HG03064 (cell line): ENCODE measurements at regions not wholly inside any gene's neighbourhood (a gene's known extent, or its start where the extent isn't known, plus 50 kb on each side); places are given as distances from the start of the nearest gene placed in this dataset.
"Not testable (repeated sequence)": the region's sequence is repeated elsewhere in the genome, so short reads cannot be mapped to it uniquely, and the experiment has no call there.

Experiments
- ATAC-seq: cut with Tn5 transposase; IDR thresholded peaks from one replicate; pipeline ENCODE4 v1.9.1; 2021; ENCODE audit warnings: low read depth; ENCODE audit not compliant: unreplicated experiment

DNA sequence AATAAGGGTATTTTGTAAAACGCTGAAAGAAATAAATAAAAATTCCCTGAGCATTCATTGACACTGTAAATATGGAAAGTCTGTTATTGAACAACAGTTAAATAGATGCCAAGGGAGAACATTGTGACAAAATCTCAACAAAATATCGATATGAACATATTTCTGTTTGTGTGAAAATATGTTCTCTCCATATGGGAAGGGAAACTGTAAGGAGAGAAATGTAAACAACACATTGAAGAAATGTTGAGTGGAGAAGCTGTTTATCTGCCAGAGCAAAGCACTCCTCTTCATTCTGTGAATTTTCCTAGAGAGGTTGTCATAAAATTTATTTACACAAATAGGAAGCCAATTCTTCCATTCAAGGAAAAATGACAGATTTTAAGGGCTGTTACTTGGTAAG lies 57.1 kb upstream of the EOMES start:
- ATAC-seq = no peak

DNA sequence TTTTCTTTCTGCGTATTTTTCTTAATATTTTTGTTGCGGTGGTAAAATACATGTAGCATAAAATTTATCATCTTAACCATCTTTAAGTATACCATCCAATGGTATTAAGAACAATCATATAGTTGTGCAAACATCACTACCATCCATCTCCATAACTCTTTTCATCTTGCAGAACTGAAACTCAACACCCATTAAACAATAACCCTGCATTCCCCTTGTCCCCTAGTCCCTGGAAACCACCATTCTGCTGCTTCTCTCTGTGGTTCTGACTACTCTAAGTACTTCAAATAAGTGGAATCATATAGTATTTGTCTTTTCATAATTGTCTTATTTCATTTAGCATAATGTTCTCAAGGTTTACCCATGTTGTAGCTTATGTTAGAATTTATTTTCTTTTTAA lies 67.3 kb upstream of the EOMES start:
- no peak for ATAC-seq

DNA sequence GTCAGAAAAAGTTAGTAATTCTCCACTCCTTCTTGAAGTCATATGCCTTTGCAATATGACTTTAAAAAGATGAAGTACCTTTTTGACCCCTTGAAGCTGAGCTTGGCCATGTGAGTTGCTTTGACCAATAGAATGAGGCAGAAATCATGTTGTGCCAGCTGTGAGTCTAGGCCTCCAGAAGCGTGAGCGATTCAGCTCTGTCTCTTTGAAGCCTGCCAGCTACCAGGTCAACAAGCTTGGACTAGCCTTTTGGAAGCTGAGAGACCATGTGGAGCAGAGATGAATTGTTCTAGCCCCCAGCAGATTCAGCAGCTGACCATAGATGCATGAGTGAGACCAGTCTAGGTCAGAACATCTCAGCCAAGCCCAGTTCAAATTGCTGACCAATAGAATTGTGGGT lies 69.8 kb upstream of the EOMES start:
- ATAC-seq = no peak

DNA sequence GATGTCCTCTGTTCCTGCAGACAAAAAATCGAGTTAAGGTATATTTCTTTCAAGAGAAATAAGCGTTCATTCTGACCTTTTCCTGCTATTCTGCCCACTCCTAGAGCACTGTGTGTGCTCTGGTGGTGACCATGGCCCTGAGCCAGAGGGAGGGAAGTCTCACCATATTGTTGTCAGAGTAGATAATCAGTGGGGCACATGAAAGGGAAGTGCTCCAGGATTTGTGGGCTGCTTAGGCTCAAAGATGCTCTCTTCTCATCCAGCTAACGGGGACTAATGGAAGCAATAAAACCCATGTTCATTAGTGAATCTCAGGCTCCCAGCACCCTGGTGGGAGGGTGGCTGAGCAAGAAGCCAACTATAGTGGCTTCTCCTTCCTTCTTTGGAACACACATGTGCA lies 70.7 kb upstream of the EOMES start:
- no peak for ATAC-seq

DNA sequence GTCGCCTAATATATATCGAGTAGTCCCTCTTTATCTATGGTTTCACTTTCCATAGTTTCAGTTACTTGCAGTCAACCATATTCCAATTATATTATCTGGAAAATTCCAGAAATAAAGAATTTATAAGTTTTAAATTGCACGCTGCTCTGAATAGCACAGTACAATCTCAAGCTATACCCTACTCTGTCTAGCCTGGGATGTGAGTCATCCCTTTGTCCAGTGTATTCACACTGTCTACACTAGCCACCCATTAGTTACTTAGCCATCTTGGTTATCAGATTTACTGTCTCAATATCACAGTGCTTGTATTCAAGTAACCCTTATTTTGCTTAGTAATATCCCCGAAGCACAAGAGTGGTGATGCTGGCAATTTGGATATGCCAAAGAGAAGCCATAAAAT lies 72.1 kb upstream of the EOMES start:
- no peak for ATAC-seq

DNA sequence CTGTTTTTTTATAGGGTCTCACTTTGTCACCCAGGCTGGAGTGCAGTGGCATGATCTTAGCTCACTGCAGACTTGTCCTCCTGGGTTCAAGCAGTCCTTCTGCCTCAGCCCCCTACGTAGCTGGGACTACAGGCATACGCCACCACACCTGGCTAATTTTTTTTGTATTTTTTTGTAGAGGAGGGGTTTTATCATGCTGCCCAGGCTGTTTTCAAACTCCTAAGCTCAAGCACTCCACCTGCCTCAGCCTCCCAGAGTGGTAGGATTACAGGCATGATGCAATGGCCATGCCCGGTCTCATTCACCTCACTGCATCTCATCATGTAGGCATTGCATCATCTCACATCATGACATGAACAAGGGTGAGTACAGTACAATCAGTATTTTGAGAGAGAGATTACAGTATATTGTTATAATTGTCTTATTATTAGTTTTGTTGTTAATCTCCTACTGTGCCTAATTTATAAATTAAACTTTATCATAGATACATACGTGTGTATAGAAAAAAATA lies 74.3 kb upstream of the EOMES start:
- ATAC-seq = no peak

DNA sequence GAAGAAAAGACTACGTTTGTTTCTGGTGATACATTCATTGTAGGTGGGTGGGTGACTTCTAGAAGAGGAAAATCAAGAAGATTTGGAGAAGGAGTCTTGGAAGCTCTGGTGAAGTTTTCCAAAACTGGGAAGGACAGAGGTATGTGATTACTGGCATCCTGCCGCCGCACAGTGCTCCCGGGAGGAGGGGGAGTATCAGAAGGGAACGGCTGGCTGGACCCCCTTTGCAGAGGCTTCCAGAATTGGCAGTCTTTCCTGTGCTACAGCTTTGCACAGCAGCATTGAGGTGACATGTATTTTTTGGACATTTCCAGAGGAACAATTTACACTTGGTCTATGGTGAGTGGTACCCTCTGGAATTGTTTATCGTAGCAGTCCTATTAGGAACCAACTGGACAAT lies 75.7 kb upstream of the EOMES start:
- no peak for ATAC-seq

DNA sequence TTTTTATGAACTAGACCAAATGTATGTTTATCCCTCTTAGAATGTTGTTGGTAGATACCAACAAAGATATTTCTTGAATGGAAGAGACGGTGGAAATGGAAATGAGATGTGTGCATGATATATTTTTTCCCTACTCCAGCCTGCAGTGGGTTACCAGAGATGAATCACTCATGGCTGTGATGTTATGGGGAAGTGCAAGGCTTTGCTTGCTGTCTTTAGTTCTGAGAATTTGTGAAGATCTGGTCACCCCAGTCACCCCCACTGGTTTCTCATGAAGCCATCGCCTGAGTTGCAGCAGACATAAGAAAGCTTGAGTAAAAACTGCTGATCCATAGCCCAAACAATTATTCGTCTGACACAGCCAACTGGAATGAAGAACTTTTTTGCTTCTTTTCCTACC lies 78.1 kb upstream of the EOMES start:
- ATAC-seq = no peak

DNA sequence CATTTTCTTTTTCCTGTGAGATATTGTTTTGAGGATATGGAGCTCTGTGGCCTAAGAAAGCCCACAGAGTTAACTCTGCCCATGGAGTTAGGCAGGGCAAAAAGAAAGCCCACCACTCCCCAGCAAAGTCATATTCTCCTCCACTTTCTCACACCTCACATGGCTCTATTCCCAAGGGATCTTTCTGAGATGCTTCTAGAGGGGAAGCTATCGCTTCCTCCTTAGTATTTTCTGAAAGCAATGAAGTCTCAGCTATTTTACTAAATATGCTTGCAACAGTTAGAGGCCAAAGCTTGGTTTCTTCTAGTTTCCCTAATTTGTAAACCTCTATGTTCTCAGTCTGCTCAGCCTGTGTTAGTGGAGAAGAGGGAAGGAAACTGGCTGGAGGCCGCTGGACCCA lies 80.3 kb upstream of the EOMES start:
- no peak for ATAC-seq

DNA sequence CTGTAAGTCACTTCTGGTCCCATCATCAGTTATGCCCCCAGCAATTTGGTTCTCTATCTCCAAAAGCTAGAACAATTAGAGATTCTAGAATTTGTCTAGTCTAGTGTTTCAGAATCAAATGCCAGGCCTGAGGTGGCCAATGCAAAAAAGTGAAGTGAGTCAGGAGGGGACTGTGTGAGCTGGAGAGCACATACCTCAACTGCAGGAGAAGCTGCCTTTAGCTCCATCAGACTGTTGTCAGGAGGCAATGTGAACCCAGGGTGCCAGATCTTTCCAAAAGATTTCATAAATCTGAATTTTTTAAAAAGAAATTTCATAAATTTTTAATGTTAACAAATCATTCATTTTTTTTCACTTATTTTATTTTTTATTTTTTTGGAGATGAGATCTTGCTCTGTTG lies 80.7 kb upstream of the EOMES start:
- ATAC-seq = no peak

DNA sequence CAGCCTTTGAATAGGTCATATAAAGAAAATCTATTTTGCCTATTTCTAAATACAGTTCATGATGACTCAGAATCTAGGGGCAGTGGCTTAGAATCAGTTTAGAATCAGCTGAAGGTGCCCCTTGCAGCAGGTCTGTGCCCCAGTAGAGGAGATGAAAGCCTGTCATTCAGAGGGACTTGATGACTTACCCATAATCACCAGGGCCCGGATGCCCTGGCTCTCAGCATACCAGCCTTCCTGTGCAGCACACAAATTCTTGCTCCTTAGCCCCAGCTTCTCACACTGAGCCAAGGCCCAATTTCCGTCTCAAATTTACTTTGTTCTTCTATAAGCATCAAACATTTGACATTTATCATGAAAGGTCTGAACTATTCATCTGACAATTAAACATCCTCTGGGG lies 83.2 kb upstream of the EOMES start:
- no peak for ATAC-seq

DNA sequence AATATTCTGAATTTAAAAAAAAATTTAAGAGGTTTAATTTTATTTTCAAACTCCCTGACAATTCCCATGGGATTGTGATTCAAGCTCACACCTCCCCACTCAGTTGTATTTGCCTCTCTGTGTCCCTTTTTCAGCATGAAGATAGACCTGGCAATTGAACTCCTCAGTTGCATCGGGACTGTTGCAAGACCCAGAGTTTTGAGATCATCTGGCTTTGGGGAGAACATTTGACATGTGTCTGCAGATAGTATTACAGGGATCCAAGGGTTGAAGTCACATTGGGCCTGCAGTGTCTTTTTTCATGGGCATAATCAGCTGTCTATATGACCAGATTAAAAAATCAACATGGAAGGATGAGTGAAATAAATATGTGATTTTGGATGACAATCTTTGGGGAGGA lies 91.1 kb upstream of the EOMES start:
- no peak for ATAC-seq

DNA sequence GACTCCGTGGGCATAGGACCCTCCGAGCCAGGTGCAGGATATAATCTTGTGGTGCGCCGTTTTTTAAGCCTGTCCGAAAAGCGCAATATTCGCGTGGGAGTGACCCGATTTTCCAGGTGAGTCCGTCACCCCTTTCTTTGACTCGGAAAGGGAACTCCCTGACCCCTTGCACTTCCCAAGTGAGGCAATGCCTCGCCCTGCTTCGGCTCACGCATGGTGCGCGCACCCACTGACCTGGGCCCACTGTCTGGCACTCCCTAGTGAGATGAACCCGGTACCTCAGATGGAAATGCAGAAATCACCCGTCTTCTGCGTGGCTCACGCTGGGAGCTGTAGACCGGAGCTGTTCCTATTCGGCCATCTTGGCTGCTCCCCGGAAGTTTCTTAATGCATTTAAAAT lies 99.5 kb upstream of the EOMES start:
- not testable (repeated sequence) for ATAC-seq

DNA sequence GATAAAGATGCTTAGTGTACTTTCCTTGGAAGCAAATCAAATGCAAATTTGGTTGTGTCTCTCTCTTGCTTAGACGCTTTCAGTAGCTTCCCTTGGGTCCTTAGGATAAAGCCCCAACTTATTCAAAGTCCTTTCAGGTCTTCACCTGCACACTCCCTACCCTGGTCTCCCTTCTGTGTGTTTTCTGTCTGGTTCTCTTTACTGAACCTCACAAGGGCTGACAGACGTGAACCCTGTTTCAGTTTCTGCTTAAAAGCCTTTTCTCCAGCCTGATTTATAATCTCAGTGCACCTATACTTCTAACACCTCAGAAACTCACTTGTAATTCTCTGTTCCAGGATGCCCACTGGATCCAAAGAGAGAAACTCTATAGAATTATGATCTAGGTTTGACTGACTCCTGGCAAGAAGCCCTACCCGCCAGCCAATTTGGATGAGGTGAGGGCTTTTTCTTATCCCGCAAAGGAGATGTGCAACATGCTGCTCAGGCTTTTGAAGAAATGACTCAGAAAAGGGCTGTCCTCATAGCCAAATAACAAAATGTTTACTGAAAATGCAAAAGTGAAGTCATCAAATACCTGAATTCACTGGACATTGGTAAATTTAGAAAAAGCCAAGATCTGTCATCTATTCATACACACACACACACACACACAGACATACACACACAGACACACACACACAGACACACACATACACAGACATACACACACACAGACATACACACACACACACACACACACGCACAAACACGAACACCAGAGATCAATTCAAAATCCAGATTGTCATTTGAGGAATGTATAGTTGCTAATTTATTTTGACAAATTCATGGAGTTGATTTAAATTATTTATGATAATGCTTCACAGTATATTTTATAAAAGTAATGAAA lies 102.4 kb upstream of the EOMES start:
- no peak for ATAC-seq

DNA sequence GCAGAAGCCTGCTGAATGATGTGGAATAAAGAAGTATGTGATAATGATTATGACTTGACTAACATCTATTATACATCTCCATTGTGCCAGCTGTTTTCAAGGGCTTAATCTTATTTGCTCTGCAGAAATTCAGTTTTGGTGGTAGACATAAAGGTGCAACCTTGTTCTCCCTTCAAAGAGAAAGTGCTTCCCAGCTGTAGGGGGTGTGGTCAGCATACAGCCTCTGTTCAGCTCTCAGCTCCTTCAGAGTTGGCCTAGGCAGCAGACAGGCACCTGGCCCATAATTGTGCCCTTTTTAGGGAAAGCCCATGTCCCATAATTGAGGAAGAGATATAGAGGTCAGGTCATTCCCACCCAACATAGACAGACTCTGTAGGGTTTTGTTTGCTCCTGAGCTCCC lies 104.3 kb upstream of the EOMES start:
- ATAC-seq = no peak

DNA sequence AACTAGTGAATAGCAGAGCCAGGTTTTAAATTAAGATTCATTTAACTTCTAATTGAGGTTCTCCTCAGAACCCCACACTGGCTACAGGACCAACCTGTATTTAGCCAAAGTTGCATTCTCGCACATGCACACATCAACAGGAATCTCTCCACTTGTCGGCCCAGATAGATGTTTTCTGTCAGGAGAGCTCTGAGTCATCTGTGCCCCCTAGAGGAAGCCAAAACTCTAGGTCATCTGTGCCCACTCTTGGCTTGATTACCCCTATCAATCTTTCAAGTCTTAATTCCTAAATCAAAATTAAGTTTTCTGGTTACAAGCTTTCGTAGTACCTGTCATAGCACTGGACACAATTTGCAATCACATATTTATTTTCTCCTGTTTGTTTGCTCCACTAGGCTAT lies 104.9 kb upstream of the EOMES start:
- no peak for ATAC-seq

DNA sequence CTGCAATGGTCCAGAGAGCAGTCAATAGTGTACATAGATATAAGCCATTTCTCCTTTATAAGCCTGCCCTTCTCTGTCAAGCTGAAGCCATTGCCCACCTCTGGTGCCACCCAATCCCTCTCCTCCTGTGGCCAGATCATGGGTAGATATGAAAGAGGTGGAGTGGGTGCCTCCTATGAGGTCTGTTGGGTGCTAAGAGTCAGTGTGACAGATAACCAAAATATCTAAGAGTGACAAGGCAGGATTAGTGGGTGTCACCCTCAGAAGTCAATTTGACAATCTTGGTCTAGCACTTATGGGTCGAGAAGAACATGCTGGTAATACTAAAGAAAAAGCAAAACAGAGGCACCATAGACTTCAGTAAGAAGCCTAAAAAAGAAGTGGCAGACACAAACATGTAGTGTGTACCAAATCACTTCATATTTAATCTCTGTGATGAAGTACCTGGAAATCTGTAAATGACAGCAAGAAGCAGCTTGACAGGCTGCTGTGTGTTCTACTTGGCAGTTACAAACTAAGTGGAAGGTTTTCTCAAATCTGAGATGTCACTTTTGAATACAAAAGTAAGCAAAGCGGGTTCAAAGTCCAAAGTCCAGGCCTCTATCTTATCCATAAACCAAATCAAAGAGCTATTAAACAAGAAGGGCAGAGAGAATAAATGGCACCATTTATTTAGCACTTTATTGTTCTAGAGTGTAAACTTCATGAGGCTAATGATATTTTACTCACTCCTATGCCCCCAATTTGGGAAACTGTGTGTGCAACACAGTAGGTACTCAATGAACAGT lies 118.9 kb upstream of the EOMES start:
- ATAC-seq = no peak

DNA sequence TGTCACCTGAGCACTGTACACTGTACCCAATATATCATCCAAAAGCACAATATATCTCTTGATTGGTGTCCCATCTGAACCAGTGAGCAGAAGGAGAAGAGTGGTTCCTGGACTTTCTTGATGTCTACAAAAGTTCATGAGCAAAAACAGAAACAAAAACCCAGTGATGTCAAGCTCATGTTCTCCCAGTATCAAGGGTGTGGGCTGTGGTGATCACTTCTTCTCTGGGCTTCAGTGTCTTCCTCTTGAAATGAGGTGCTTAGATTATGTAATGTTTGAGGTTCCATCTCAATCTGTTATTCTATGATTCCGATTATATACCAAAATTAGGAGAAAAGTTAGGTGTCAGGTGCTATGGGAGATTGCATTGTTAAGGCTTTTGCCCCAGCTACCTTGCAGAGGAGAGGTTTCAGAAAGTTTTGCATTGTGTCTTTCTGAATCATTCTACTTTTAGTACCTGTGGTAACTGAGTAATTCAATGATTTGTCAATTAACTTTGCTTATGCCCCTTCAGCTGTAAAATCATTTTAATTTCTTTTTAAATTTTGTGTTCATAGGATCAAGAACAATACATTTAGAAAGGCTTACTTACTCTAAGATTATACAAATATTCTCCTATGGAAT lies 122.0 kb upstream of the EOMES start:
- no peak for ATAC-seq

DNA sequence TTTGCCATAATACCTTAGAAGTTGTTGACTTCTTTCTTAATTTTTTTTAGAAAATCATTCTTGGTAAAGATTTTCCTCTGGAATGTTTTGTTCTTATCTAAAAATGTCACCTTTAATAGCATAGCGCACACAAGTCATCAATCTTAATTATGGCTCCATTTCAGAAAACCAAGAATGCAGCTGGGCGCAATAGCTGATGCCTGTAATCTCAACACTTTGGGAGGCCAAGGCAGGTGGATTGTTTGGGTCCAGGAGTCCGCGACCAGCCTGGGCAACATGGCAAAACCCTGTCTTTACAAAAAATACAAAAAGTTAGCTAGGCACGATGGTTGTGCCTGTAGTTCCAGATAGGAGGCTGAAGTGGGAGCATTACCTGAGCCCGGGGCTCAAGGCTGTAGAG lies 125.6 kb upstream of the EOMES start:
- no peak for ATAC-seq

DNA sequence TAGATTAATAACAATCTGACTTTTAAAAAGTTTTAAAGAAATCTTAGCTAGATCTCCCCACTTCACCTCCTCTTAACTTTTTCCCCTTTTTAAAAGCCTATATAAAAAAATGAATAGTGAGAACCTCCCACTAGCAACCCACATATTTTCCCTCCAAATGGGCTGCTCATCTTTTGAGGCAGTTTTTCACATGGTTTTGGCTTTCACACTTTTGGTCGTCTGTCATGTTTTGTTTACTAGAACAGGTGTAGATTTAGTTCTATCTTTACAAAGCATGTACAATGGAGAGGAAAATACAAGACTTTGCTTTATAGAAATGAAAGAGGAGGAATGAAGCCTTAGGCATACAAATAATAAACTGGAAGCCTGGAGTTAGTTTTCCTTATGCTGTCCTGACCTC lies 126.7 kb upstream of the EOMES start:
- ATAC-seq = no peak

DNA sequence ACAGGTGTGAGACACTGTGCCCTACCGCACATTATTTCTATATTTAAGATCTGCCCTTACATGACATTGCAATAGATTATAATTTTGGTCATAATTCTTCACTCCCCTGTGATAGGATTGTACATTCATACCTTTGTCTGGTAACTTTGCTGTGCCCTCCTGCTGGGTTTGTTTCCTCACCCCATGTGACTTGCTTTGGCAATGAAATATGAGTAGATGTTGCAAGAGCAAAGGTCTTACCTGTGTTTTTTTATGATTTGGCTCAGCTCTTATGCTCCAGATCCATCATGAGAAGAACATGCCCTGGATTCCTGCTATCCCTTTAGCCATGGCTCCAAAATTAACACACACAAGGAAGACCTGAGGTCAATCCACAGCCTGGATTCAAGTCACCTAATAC lies 137.7 kb upstream of the EOMES start:
- no peak for ATAC-seq
